ENCODE measurements at regions not wholly inside any gene's neighbourhood (a gene's known extent, or its start where the extent isn't known, plus 50 kb on each side); places are given as distances from the start of the nearest gene placed in this dataset.

- TF ChIP-seq CTCF (IDR thresholded peaks at IDR 0.05) (no peak), POLR2A (IDR thresholded peaks at IDR 0.05) (no peak)
Measured at GRCh38 chr2:12232876-12233275, 483.9 kb upstream of the TRIB2 start.

Data from Peyer's patch (tissue), 4 donors.